Activated CD8-positive, alpha-beta memory T cell treated with anti-CD3 and anti-CD28 coated beads for 1 hour (primary cell): ENCODE measurements at regions not wholly inside any gene's neighbourhood (a gene's known extent, or its start where the extent isn't known, plus 50 kb on each side); places are given as distances from the start of the nearest gene placed in this dataset.
"Not testable (repeated sequence)": the region's sequence is repeated elsewhere in the genome, so short reads cannot be mapped to it uniquely, and the experiment has no call there.

Experiments used
- DNase-seq, 2 donors: peaks; one replicate each; pipeline ENCODE4 v3.0.0-alpha.2; 2020; ENCODE audit warnings: low read depth in 1 of 2; ENCODE audit errors: extremely low read depth in 1 of 2

DNA sequence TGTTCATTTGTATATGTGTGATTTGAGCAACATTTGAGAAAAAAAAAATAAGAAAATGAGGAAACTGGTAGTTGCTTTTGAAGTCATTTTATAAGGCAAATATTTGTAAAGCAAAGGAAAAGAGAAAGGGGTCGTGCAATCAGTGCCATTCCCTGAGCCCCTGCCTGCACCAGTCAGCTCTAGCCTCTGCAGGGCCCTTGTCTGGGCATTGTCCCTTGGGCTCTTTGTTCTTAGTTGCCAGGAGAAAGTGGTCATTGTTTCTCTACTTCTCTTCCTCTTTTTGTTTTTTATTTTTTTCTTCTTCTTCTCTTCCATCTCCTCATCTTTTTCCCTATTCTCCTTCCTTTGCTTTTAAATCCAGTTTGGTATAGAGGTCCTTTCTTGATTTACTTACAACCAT, 175.3 kb upstream of the CREB1 start:
- DNase-seq = no peak

DNA sequence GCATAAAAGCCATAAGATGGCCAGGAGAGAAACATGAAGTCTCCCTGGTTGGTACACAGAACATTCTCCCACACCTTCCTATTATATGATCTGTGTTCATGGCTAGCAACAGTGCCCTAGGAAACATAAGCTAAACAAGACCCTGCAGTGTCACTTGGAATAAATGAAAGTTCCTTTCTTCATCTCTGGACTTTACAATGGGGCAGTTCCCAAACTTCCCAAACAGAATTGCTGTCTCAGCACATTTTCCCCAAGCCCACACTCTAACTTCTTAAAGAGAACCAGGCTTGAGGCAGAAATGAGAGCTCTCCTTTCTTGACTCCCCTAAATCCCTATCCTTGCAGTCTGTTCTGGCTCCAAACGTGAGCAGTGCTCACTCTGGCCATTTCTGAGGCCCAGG, 173.2 kb upstream of the CREB1 start:
- DNase-seq = no peak

DNA sequence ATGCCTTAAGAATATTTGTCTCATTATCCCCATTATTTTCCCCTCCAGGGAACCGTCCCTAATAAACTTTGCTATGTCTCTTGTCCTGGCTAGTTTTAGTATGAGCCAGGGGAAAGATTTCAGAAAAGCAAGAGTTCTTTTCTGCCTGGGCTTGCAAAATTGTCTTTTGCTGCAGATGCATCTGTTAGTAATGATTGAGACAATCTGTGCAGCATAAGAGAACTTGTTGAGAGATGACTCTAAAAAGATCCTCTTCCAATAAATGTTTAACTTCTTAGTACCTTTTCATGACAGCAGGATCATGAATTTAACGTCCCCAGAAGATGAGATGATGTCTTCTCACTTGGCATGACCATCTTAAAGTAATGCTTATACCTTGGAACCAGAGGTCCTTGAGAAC, 172.5 kb upstream of the CREB1 start:
- DNase-seq = no peak

DNA sequence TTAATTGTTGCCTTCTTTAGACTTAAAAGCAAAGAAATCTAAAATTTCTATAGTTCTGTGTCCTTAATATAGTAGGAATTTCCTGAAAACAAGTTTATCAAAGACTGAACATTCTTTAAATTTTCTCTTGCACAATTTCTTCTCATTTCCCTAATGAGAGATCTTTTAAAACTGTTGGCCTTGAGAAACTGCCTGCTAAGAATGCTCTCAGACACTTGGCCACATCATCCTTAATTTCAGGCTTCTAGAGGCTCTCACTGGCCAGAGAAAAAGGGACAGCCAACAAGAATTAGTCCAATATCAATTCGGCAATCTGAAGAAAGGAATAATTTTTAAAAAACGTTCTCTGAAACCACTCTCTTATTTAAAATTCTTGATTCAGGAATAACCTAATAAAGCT, 167.0 kb upstream of the CREB1 start:
- no peak for DNase-seq

DNA sequence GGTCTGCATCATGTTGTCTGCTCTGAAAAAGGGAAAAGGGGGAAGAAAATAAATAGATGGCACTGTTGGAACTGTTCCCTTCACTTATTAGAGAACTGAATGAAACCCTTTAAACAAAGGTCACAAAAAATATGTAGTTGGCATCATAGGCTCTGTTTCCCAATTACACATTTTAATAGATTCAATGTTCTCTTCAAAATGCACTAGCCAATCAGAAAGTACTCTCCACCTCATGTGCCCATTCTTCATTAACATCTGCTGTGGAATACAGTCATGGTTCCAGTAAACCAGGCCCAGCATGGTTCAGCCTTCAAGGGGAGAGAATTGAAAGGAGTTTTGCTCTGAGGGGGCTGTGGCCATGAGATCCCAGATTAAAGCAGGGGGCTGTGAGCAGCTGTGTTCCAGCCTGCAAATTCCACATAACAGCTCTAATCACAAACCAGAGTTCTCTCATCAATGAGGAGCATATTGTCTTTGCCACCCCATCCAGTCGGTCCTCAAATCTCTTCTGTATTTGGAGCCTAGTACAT, 165.9 kb upstream of the CREB1 start:
- DNase-seq = no peak

DNA sequence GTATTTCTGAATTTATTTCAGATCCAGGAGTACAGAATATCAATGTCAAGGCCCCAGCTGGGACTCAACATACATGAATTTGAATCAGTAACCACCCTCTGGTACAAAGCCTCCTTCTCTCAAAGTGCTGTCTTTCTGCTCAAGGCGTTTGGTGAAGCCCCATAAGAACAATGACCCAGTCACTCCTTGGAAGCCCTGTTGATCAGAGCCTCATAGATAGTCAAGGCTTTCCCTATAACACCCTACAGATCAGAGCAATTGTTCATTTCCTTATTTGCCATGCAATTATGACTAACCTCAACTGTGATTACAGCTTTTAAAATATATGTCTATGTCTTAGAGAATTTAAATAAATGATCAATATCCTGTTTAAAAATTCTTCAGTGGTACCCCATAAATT, 159.1 kb upstream of the CREB1 start:
- no peak for DNase-seq

DNA sequence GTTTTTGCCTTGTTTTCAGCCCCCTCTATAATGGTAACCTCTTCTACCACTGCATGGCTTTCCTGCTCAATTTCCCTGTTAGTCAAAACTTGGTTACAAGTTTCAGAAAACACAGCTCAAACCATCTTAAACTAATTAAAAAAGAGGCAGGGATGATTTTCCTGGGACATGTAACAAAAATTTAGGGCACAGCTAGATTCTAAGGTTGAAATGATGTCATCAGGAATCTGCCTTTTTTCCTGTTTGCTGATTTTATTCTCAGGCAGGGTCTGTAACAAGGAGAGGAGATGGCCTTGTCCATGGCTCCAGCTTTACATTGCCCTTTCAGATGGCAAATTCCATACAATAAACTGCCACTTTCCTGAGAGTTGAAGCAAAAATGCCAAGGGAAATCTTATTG, 157.9 kb upstream of the CREB1 start:
- no peak for DNase-seq

DNA sequence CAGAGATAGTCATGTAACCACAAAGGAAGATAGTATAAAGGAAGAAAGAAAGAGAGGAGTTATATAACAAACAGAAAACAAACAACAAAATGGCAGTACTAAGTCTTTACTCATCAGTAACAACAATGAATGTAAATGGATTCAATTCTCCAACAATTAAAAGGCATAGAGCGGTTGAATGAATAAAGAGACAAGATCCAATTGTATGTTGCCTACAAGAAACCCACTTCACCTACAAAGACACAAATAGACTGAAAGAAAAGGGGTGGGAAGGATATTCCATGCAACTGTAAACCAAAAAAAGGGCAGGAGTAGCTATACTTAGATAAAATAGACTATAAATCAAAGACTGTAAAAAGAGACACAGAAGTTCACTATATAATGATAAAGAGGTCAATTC, 157.3 kb upstream of the CREB1 start:
- no peak for DNase-seq

DNA sequence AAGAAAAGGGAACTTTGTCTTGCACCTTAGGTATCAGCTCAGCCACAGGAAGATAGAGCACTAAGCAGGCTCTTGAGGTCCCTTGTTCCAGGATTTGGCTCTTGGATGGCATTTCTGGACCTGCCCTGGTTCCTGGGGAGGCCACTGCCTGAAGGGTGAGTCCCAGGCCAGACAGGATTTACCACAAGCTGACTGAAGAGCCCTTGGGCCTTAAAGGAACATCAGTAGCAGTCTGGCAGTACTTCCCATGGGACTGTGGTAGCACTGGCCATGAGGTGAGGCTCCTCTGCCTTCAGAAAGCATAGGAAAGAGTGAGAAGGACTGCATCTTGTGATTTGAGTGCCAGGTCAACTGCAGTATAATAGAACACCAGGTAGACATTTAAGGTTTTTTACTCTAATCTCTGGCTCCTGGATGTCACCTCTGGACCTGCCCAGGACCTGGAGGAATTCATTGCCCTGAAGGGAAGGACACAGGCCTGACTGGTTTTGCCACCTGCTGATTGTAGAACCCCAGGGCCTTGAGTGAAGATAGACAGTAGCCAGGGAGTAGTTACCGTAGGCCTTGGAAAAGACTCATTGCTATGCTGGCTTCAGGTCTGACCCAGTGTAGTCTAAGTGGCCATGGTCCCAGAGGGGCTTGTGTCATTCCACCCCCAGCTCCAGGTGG, 154.4 kb upstream of the CREB1 start:
- no peak for DNase-seq

DNA sequence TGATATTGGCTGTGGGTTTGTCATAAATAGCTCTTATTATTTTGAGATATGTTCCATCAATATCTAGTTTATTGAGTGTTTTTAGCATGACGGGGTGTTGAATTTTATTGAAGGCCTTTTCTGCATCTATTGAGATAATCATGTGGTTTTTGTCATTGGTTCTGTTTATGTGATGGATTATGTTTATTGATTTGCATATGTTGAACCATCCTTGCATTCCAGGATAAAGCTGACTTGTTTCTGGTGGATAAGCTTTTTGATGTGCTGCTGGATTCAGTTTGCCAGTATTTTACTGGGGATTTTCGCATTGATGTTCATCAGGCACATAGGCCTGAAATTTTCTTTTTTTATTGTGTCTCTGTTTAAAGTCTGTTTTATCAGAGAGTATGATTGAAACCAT, 151.1 kb upstream of the CREB1 start:
- DNase-seq = not testable (repeated sequence)

DNA sequence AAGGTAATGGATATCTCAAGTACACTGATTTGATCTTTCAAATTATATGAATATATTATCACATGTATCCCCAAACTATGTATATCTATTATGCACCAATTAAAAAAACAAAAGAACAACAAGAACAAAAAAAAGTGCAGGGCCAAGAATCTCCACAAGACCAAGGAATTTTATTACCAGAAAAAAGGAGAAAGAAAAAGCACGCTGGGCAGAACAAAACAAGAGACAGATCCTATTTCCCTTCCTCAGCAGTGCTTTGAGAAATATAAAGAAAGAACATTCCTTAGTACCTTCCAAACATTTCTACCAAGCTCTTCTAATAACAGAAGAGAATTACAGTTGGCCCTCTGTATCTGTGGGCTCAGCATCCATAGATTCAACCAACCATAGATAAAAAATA, 144.7 kb upstream of the CREB1 start:
- no peak for DNase-seq

DNA sequence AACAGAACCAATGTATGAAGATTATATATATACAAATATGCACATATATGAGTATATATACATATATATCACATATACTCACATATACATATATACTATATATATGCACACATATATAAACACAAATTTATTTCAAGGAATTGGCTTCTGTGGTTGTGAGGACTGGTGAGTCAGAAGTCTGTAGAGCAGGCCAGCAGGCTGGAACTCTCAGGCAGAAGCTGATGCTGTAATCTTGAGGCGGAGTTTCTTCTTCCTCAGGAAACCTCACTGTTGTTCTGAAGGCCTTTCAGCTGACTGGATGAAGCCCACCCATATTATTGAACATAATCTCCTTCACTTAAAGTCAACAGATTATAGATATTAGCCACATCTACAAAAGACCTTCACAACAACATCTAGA, 143.9 kb upstream of the CREB1 start:
- no peak for DNase-seq

DNA sequence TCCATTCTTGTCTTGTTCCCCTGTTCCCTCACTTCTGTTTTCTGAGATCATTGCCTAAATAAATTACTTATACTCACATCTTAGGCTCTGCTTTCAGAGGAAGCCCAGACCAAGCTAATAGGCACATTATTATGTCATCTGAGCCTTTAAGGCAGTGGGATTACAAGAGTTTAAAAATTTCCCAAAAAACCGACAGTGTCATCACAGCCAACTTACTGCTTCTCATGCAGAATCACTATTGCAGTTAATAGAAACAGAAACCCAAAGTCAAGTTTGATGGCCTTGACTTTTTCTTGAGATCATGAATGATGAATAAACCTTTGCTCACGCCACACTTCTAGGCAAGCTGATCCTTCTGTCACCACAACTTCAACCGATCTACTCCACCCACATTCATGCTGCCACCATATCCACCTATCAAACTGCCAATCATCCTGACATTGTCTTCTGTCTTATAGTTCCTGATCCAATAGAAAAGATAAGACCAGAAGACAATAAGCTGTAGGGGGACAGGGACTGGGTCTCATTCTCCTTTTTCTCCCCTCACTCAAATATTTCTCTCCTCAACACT, 142.7 kb upstream of the CREB1 start:
- no peak for DNase-seq

DNA sequence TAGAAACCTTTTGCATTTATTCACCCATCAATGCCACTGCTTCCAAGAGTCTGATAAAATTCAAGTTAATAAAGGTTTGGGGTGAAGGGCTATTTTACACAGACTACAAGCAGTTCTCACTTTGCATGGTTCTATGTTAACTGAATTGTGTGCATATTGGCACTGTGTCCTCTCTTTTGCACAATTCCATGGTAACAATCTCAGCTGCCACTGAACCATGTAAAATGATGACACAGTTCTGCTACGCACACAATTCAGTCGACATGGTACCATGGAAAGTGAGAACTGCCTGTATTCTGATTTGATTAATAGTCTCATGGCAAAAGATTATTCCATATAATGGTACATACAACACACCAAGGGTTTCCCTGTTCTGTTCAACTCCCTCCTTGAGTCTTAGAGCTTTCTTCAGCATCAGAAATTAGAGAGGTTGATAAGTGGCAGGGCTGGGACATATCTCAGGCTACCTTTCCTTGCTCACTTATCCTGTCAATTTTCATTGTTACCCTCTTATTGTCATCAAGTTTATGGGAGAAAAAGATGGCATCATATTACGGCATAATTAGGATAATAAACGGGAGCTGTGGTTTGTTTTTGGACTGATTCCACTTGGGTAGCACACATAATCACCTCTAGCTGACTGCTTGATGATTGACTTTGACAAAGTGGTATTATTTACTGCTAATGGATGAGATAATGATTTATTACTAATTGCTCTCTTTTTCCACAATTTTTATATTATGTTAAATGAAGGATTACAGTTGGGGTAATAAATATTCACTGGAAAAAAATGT, 139.3 kb upstream of the CREB1 start:
- DNase-seq = no peak

DNA sequence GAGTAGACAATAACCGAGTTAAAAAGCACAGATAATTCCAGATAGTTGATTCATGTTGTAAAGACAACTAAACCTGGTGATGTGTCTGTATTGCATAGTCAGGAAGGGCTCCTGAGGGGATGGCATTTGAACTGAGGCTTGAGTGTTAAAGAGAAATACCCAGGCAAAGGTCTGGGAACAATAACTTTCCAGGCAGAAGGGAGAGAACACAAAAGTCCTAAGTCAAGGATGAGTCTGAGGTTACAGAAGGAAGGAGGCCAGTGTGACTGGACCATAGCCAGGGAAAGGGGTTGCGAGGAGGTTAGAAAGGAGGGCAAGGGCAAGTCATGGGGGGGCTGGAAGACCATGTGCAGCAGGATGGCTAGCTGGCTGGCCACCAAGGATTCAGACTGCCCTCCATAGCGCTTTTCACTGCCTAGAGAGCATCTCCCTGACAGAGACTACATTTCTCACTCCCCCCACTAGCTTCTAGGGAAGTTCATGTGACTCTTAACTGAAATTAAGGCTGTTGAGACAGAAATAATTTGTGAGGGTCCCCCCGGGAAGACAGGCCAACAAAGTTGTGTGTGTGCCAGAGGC, 135.5 kb upstream of the CREB1 start:
- no peak for DNase-seq

DNA sequence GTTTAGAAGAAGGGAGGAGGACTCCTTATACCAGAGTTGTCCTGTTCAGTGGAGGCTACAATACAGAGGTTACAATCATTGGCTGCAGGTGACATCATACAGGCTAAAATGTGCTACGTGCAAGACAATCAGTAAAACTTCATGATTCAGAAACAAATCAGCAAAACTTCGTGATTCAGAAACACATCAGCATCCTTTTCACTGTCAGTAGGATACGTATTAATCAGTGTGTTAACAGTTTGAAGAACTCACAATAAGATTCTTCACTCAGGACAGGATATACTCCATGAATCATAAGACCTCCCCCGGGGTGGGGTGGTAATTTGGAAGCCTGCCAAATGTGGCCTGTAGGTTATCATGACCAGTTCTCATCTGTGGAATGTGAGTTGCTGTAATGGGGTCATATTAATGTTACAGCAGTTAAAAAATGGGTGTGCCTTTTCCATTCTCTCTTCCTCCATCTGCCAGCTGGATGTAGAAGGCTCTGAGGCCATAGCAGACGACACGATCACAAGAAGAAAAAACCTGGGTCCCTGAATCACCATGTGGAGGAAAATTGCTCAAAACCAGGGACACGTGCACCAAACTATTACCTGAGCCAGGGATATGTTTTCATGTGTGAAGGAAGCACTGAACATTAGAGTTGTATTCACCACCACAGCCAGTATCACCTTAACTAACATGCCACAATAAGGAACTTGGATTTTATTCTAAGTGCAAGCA, 134.8 kb upstream of the CREB1 start:
- DNase-seq = no peak

DNA sequence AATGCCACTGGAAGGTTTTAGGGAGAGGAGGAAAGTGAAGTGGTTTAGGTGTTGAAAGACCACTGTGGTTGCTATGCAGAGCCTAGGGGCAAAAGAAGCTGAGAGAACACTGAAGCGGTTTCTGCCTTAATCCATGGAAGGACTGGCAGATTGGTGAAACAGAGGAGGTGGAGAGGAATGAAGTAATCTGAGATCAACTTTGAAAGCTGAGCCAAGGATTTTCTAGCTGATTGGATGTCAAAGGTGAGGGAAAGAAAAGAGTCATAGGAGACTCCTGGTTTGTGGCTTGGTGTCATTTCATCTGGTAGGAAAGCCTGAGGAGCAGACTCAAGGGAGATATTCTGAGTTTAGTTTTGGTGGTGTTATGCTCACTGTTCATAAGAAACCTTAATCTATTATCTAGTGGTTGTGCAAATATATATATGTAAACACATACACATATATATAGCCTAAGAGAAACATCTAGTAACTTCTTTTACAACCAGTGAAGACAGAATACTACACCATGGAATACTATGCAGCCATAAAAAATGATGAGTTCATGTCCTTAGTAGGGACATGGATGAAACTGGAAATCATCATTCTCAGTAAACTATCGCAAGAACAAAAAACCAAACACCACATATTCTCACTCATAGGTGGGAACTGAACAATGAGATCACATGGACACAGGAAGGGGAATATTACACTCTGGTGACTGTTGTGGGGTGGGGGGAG, 134.1 kb upstream of the CREB1 start:
- DNase-seq = no peak

DNA sequence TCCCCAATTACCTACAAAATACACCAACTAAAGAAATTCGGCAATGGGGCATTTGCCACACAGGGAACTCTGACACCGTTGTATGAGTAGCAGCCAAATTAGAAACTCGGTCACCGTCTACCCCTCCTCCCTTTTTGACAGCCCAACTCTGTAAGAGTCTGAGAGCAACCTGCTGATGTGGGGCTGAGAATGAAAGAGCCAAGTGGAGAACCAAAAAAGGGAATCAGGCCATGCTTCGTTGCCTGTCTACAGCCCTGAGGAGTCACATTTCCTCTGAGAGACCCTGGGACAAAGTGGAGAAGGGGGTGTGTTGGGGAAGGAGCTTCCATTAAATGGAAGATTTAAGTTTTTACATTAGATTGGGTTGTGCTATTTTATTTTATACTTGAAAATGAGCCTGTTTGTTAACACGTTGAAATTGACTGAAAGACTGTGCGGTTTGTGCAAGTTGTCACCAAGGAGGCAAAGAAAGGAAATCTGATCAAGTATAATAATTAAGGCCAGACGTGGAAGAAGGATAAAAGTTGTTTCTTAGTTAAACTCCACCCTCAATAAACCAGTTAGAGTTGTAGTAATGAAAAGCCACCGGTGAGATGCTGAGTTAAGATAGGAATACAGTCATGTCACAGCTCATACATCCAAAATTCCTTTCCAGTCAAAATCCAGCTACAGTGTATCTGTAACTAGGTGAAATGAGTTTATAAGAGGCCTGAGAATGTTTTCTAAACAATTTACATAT, 131.7 kb upstream of the CREB1 start:
- DNase-seq = no peak

DNA sequence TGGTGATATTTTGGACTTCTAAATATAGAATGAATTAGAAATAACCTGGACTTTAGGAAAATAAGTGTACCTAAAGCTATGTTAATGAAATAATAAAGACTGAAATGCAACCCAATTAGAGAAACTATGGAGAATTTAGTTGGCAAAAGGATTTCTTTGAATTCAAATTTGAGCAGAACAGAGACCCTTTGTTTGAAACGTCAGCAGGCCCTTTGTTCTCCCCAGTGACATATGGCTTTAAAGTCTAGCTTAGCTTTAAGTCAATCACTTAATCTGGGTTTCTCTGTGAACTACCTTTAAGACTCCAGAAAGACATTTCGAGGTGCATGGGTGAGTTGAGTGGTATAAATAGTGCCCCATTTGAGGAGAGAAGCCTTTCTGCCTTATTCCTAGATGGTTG, 130.5 kb upstream of the CREB1 start:
- DNase-seq = no peak

DNA sequence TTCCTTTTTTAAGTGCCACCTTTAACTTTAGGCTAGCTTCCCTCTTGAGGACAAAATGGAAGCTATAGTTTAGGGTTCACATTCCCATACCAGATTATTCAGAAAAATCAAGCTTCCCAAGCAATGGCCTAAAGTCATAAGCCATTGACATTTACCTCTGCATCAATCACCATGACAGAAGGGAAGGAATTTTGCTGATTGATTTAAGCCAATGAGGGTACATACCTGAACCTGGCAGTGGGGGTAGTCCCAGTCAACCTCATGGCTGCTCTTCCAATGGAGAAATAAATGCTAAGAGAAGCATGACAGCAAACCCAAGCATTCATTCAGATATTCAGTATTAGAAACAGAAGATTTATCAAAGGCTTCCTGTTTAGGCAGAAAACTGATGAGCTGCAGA, 128.4 kb upstream of the CREB1 start:
- DNase-seq = no peak
